HG03159 (cell line): ENCODE measurements at regions not wholly inside any gene's neighbourhood (a gene's known extent, or its start where the extent isn't known, plus 50 kb on each side); places are given as distances from the start of the nearest gene placed in this dataset.

Source experiments
- ATAC-seq: cut with Tn5 transposase; IDR thresholded peaks from one replicate; pipeline ENCODE4 v1.9.1; 2021; ENCODE audit warnings: mild to moderate bottlenecking, moderate library complexity; ENCODE audit not compliant: unreplicated experiment

DNA sequence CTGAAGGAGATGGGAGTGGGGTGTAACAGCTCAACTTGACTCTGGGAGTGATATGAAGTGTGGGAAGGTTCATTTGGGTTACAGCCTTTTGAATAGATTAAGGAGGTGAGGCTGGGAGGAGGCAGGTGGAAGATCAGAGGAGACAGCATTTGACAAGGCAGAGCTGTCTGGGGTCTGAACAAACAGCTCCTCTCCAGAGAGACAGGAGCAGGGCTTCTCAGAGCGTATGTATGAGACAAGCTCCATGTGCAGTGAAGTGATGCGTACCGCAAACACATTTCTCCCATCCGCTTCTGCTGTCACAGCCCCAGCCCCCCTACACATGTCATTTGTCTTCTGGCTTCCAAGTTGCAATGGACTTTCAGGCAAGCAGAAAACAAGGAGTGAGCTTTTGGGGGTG, 137.1 kb upstream of the E2F8 start:
- ATAC-seq = no peak

DNA sequence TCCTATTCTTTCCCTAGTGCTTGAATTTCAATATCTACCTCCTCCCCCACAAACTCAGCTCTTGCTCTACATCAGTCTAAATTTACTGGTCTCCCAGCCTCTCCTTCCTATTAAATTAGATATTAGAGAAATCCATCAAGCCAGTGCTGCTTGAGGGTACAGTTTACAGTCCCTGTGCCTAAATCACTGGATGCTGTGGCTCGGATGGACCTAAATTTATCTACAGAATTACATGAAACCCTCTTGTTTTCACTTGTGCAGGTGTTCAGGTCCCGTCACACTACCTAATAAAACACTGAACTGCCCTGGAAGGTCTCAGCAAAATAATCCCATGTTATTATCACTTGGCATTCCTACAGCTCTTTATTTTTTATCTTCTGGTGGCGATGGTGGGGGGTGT, 134.7 kb upstream of the E2F8 start:
- ATAC-seq = no peak

DNA sequence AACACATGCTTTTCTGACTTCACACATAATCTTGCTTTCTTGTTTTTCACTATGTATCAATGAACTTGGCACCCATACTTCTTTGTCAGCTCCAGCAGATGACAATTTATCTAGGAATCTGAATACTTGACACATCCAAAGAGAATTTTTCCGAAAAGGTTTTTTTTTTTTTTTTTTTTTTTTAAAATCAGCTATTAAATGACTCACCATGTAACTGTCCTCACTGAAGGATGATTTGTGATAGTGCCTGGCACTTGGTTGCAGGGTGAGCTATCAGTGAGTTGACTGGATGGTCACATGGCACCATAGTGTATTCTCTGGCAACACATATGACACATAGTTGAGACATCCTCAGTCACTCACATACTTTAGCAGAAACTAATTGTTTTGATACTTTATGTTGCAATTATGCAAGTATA, 133.4 kb upstream of the E2F8 start:
- ATAC-seq = no peak

DNA sequence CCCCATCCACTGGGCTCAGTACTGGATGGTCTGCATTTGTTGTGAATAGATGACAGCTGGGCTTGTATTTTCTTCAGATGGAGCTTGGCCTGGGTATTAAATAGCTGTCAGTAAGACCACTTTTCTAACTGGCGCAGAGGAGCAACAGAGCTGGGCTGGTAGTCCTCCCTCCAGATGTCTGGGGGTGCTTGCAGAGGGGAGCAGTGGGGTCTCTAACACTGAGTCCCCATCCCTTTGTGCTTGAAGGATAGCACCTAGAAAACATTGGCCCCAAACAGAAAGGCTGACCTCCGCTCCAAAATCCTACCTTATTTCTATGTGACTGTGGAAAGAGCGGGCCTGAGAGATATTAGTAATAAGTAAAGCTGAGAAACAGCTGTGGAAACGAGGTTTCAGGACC, 131.6 kb upstream of the E2F8 start:
- ATAC-seq = no peak

DNA sequence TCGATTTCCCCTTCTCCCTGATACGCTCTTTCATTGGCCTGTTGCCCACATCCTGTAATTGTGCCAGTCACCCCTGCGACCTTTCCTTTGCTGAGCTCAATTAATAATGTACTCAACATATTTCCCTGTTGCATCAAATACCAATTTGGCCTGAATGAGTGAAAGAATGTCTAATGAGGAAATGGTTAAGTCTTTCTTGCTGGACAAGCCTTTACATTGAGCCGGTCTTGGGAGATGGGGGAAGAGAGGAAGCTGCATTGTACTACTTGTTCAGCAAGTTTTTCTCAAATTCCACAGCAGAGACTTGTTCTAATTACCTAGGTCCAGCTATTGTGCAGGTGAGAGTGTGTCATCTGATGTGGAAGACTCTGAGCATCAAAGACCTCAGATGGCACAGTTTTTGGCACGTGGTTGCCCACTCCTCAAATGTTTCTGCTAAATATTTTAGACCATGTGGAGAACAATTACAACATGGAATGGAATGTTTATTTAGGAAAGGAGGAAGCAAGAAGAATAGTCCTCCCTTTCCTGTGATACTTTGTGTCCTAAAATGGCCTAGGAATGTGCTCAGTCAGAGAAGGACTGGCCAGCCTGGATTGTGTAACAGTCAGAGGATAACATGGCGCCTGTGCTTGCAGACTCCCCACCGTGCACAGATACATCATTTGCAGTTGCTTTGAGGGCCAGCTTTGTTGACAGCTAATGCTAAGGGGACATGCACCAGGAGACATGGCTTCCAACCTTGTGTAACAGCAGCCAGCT, 129.5 kb upstream of the E2F8 start:
- no peak for ATAC-seq

DNA sequence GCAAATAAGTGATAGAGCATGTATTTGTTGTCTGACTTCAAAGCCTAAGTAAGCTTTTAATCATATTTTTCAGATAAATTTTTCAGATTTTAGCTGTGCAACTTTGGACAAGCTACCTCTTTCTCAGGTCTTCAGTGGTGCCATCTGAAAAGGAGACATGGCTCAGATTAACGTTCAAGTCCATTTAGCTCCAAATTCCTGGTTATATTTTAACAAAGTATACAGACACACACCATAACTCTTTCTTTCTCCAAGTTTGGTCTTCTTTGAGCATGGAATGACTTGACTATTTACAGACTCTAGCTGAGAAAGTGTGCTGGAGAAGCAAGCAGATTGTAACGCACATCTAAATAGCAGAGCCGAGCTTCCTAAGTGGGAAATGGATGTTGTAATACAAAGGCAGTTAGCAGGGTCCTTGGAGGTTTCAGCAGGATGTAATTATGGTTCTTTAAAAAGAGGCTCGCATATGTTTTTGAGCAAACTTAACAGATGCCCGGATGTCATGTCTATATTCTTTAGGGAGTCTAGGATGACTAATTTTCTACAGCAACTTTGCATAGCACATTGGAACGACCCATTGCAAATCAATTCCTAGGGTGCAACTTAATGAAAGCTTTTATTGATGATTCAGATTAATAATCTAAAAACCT, 128.1 kb upstream of the E2F8 start:
- ATAC-seq = no peak

DNA sequence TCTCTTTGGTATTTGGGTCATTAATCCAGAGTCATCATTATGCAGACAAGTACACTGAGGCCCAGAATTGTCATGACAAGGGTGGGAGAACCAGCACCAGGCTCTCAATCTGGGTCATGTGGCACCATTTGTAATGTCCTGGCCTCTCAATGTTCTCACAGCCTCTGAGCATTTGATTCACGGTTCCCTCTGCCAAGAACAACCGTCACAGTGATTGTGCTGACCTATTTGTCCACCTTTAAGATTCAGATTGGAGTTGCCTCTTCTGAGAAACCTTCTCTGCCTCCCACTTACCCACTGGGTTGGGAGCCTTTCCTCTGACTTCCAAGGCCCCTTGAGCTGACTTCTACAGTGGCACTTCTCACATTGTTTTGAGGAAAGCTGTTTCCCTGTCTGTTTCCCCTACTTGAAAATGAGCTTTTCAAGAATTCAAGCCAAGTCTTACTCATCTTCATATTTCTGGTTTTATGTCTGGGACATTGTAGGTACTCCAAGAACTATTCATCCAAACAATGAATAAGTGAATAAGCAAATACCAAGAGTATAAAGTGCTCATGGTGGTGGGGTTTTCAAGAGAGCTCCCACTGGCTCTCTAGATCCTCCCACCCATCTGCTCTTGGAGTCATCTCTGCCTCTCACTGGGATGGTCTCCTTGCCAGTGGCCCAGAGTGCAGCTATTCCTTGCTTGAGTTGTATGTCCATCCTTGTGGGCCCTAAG, 126.4 kb upstream of the E2F8 start:
- no peak for ATAC-seq

DNA sequence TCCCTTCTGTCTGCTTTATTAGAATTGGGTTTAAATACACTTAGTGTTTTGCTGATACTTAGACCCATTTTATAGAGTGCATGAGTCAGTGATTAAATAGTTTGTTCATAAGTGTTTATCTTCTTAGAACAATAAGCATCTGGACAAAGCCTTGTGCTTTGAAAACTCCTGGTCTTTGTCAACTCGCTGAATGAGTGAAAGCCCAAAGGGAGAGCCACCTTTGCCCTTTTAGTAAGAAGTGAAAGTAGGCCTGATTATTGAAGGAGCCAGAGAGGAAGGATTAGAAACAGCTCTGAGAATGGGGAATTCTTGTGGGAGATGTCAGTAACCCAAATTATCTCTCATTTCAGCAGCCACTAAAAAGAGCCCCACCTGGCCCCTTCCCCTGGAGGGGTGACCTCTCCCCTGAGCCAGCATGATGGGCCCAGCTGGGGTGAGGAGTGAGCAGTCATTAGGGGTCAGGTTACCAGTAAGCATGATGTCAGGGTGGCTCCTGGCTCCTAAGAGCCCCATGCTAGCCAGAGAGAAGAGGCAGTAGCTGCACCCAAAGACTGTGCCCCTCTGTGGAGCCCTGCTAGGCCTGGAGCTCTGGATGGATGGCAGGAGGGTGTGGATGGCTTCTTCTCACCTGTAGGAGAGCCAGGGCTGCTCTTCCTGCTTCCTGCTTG, 125.1 kb upstream of the E2F8 start:
- no peak for ATAC-seq

DNA sequence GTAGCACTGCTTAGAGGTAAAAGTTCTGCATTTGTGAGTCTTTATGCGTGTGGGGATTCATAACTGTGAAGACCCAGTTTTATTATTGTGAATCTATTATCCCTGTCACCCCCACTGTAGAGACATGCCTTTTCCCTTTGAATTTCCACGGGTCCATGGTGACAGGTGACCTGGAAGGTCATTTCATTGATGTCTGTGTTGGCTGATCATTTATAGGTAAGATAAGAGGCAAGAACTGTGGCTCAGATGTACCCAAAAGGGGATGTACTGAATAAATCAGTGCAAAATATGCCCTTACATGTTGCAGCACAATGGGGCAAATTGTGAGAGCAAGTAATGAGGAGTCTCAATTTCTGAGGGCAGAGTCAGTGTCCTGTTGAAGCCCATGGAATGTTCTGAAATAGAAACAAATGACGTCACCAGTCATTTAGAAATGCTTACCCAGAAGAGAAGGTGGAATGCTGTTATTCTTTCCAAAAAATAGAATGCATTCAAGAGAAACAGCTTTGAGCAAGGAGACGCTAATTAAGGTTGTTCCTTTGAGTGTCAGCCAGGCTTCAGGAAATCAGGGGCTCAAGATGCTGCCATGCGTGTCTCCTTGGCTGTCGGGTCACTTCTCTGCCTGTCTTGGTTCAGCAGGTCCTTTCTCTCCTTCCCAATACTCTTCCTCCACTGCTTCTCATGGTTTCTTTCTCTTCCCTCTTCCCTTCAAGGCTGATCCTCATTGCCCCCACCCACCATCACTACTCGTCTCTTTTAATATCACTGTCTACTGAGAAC, 118.7 kb upstream of the E2F8 start:
- ATAC-seq = no peak

DNA sequence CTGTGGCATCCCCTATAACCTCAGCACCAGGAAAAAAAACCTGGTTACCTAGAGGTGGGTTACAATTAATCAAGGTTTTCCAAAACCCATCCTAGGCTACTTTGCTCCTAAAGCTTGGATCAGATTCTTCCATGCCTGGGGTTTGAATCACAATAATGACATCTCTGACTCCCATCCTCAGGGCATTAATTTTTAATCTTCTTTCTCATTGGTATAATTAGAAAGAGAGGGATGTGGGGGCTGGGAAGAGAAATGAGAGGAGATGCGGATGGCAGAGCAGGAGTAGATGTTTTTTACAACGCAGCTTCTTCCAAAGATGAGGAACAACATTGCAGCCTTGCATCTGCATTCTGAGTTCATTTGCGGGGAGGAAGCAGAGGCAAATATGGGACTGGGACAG, 117.2 kb upstream of the E2F8 start:
- no peak for ATAC-seq

DNA sequence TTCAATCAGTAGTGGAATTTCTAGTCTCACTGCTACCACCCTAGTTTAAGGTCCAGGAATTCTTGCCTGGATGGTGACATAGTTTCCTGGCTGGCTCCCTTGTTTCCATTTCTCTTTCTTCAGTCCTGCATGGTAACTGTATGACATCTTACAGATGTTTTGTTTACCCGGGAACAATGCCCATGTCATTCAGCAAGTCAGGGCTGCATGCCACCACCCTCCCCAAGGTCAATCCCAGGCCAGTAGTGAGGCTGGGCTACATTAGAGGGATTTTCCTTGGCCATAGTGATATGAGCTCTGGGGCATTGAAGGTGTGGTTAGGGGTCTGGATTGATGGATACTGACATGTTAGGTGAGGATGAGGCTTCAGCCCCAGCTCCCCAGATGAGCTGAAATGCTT, 114.9 kb upstream of the E2F8 start:
- no peak for ATAC-seq

DNA sequence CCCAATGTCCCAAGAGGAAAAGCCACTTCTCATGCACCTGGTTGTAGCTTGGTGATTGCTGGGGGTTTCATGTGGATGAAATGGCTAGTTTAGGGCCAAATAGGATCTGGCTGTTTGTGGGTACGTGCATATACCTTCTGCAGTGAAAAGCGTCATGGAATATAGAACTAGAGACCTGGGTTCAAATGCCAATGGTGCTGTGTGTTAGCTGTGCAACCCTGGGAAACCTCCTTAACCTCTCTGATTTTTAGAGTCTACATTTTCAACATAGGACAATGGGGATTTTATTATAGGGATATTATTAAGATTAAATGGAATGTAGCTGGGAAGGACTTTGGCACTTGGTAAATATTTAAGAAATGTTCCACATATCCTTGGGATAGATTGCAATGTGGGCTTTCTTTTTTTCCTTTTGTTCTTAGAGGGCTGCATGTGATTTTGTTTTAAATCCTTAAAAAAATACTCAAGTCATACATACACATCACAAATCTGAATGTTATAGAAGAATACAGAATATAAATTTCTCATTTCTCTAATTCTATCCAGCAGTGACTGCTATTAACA, 112.6 kb upstream of the E2F8 start:
- no peak for ATAC-seq

DNA sequence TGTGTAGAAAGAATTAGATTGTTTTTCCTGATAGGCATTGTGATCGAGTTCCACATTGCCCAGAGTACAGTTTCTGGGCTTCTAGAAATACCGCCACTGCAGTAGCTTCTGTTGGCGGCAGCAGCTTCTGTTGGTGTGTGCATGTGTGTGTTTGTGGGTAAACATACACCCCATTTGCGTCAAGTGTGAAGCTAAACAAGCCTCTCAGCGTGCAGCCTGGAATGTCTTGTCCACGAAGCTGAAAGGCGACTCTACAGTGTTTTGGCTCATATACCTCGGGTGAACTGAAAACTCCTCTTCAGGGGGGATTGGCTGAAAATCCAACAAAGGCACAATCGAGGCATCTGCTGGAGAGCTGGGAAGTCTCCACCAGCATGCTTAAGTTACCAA, 112.0 kb upstream of the E2F8 start:
- ATAC-seq = no peak

DNA sequence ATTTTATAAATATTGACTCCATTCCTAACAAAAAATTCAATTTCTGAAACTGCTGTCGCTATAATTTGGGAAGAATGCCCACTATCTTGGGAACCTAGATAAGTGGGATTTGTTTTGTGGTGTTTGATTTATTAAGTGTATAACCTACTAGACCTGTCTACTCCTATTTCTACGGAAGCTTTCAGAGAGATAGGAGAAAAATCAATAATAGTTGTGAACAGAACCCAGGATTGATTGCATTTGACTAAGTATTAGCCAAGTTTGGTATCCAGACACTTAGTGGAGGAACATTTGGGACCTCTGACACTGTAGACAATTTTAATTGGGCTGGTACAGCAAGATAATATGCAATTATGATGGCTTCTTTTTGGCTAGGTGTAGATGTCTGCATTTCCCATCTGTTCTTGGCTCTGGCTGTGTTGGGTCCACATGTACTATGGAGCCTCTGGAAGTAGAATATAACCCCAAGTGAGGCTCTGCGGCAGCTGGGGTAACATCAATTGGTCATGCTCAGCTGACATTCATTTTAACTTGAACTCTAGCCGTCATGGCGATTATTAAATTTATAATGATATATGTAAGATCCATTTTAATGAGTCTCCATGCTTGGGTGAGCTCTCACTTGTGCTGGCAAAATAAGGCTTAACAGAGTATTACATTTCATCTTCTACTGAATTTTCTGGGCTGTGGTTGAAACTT, 111.5 kb upstream of the E2F8 start:
- ATAC-seq = no peak

DNA sequence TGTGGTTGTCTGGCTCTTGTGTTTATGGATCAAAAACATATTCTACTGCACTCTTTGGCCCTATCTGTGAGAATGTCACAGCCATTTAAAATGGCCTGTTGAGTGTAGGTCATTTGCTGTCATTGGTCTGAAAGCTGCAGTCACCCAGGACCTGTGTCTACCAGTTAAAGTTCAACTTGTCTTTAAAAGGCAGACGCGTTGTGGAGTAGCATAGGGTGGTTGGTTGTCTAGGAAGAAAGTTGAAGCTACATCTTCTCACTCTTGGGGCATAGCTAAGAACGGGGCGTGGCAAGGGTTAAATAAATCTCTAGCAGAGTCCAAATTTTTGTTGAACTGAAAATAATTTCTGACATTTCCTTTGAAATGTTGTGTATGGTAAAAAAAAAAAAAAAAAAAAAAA, 110.7 kb upstream of the E2F8 start:
- ATAC-seq = no peak

DNA sequence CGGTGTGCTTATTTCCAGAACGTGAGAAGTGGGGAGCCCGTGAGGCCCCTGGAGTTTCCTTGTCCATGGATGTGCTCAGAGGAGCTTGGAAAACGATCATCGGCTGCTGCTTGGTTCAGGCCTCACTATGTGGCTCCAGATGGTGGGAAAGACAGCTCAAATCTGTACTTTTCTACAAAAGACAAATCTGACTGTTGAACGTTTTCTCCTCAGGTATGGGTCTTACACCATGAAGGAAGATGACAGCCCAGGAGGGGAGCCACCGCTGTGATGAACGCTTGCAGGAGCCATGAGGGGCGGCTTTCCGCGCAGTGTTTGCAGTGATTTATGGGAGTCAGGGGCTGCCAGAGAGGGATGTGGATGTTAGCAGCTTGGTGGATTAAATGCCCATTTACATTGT, 109.4 kb upstream of the E2F8 start:
- ATAC-seq = no peak

DNA sequence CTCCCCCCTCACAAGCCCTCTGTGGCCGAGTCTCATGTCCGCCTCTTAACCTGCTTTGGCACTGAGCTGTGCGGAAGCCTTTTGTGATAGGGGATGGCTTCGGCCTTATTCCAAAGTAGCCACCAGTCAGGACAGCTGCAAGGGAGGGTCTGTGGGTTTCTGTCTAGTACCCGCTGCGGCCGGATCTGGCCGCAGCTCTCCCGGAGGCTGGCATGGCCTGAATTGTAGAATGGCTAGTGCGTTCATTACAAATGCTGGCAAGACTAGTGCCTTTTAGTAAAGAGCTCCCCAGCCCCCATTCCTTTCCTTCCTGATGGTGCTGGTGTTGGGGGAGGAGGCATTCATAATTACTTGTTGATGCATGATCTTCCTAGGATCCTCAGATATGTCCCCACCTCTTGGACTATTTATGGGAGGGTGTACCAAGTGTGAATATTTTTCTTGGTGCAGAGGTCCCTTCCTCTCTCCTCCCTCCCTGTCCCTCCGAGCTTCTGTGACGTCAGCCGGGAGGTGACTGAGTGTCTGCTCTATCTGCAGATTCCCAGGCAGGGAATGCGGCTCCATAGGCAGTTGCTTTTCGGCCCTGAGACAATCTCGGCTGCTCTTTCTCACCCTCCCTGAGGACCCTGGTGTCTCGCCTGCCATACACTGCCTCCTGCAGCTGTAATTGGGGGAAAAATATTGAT, 108.7 kb upstream of the E2F8 start:
- no peak for ATAC-seq

DNA sequence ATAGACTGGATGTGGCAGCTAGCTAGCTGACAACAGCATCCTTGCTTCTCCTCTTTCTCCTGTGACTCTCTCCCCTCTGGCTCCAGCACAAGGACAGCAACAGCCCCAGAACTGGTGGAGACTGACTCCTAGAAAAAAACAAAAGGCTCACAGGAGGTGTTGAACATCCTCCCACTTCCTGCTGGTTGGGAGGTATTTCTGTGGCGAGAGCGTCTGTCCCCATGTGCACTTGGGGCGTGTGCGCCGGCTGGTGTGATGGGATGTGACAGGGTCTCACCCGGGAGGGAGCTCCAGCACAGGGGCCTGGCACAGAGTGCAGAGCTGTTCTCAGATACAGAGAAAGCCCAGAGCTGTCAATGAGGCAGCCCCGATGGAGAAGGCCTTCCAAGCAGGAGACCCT, 107.2 kb upstream of the E2F8 start:
- no peak for ATAC-seq
